K562 (cell line): ENCODE measurements at regions not wholly inside any gene's neighbourhood (a gene's known extent, or its start where the extent isn't known, plus 50 kb on each side); places are given as distances from the start of the nearest gene placed in this dataset.

Experiments
- NKRF ChIP-seq: fragments of 450-650 bp; IDR thresholded peaks from 2 replicates; pipeline ENCODE4 v1.6.1; 2016; ENCODE audit warnings: borderline replicate concordance
- ZNF512 ChIP-seq: IDR thresholded peaks from 2 replicates; pipeline ENCODE4 v1.6.1; 2016; ENCODE audit warnings: missing genetic modification characterization, missing compliant biosample characterization

GRCh38 chr15:24318981-24319380, 356.6 kb upstream of the NPAP1 start:
- TF ChIP-seq ZNF512 (tag) (no peak), NKRF (no peak)
